GM18517 (cell line): ENCODE measurements at regions not wholly inside any gene's neighbourhood (a gene's known extent, or its start where the extent isn't known, plus 50 kb on each side); places are given as distances from the start of the nearest gene placed in this dataset.
"Not testable (repeated sequence)": the region's sequence is repeated elsewhere in the genome, so short reads cannot be mapped to it uniquely, and the experiment has no call there.

ENCODE experiments used
- ATAC-seq: cut with Tn5 transposase; IDR thresholded peaks from one replicate; pipeline ENCODE4 v1.9.1; 2021; ENCODE audit warnings: mild to moderate bottlenecking, moderate library complexity; ENCODE audit not compliant: unreplicated experiment

GRCh38 chr3:177646749-177647148 lies 449.5 kb upstream of the TBL1XR1 start:
- no peak for ATAC-seq

GRCh38 chr3:177647341-177647740 lies 450.1 kb upstream of the TBL1XR1 start:
- no peak for ATAC-seq

- no peak for ATAC-seq
Observed at GRCh38 chr3:177647876-177648275, 450.6 kb upstream of the TBL1XR1 start.

GRCh38 chr3:177652556-177653291 lies 455.4 kb upstream of the TBL1XR1 start:
- ATAC-seq: no peak

- no peak for ATAC-seq
Observed at GRCh38 chr3:177657243-177657642, 460.0 kb upstream of the TBL1XR1 start.

GRCh38 chr3:177658354-177658753 lies 461.1 kb upstream of the TBL1XR1 start:
- ATAC-seq: no peak

GRCh38 chr3:177664380-177665103 lies 467.3 kb upstream of the TBL1XR1 start:
- not testable (repeated sequence) for ATAC-seq

GRCh38 chr3:177665122-177665808 lies 468.0 kb upstream of the TBL1XR1 start:
- no peak for ATAC-seq

GRCh38 chr3:177672252-177672911 lies 475.1 kb upstream of the TBL1XR1 start:
- ATAC-seq: no peak

GRCh38 chr3:177673112-177673914 lies 476.0 kb upstream of the TBL1XR1 start:
- ATAC-seq: no peak

- no peak for ATAC-seq
Observed at GRCh38 chr3:177674186-177674585, 476.9 kb upstream of the TBL1XR1 start.

GRCh38 chr3:177676148-177676547 lies 478.9 kb upstream of the TBL1XR1 start:
- no peak for ATAC-seq

- no peak for ATAC-seq
Observed at GRCh38 chr3:177676947-177677587, 479.8 kb upstream of the TBL1XR1 start.

GRCh38 chr3:177679568-177680471 lies 482.5 kb upstream of the TBL1XR1 start:
- peak; percentile 68 for ATAC-seq

GRCh38 chr3:177680472-177680821 lies 483.2 kb upstream of the TBL1XR1 start:
- no peak for ATAC-seq

- no peak for ATAC-seq
Observed at GRCh38 chr3:177681156-177681555, 483.9 kb upstream of the TBL1XR1 start.

- ATAC-seq: no peak
Observed at GRCh38 chr3:177681852-177682251, 484.6 kb upstream of the TBL1XR1 start.

GRCh38 chr3:177683586-177683985 lies 486.3 kb upstream of the TBL1XR1 start:
- ATAC-seq: no peak

GRCh38 chr3:177686671-177687070 lies 489.4 kb upstream of the TBL1XR1 start:
- ATAC-seq: no peak
